ENCODE measurements at regions not wholly inside any gene's neighbourhood (a gene's known extent, or its start where the extent isn't known, plus 50 kb on each side); places are given as distances from the start of the nearest gene placed in this dataset.

GRCh38 chr12:13431041-13431440 lies 234.5 kb downstream of the EMP1 start:
- TF ChIP-seq JUND (IDR thresholded peaks at IDR 0.05): no peak
- TF ChIP-seq RXRA (IDR thresholded peaks at IDR 0.05): no peak
- TF ChIP-seq REST (IDR thresholded peaks at IDR 0.05): no peak
- no peak for TF ChIP-seq CTCF (IDR thresholded peaks at IDR 0.05; ENCODE audit: low read depth, low read length, missing input control)
- TF ChIP-seq, protein P1, sequence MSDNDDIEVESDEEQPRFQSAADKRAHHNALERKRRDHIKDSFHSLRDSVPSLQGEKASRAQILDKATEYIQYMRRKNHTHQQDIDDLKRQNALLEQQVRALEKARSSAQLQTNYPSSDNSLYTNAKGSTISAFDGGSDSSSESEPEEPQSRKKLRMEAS (IDR thresholded peaks at IDR 0.05): no peak
- TF ChIP-seq YY1 (IDR thresholded peaks at IDR 0.05): no peak
- no peak for TF ChIP-seq HNF4A (conservative IDR thresholded peaks at IDR 0.05)
- TF ChIP-seq GABPA (IDR thresholded peaks at IDR 0.05 in 1 of 2, conservative IDR thresholded peaks at IDR 0.05 in 1 of 2): no peak
- no peak for TF ChIP-seq RAD21 (IDR thresholded peaks at IDR 0.05)

Data from liver (tissue), 3 donors.